H1 (cell line): ENCODE measurements at regions not wholly inside any gene's neighbourhood (a gene's known extent, or its start where the extent isn't known, plus 50 kb on each side); places are given as distances from the start of the nearest gene placed in this dataset.

Experiments used
- CTCF ChIA-PET: fragments of 300-600 bp; sonication (Branson Sonifier 250); formaldehyde crosslinking; loops from one replicate; lab custom pipeline; 2021; ENCODE audit not compliant: partially characterized antibody; lab: Charles Lee
- POLR2A ChIA-PET: fragments of 300-600 bp; sonication (Branson Sonifier 250); formaldehyde crosslinking; loops from one replicate; lab custom pipeline; 2021; ENCODE audit warnings: inconsistent platforms; ENCODE audit not compliant: partially characterized antibody; lab: Charles Lee
- DNase-seq, 2 experiments: peaks; one replicate each; pipeline versions ENCODE4 v3.0.0 to v3.0.0-alpha.2; 2010 to 2022; ENCODE audit warnings: low spot score in 2 of 2, low read depth in 1 of 2, mixed read lengths in 1 of 2
- FAIRE-seq: peaks from 2 replicates; lab custom pipeline; 2011; peaks lifted over from hg19 to GRCh38; lab: Jason Lieb, UNC
- H2AFZ ChIP-seq: 2 replicates; pipeline ENCODE4 v1.8.1; 2012; ENCODE audit warnings: low read length, inconsistent platforms
- H2AK5ac ChIP-seq: 2 replicates; pipeline ENCODE4 v1.6.1; 2013; ENCODE audit warnings: low read depth, low read length
- H2BK120ac ChIP-seq: replicated peaks from 2 replicates; pipeline ENCODE3; 2013; ENCODE audit warnings: low read depth, low read length, inconsistent platforms
- H2BK12ac ChIP-seq: 2 replicates; pipeline ENCODE4 v1.6.1; 2013; ENCODE audit warnings: low read depth, low read length
- H2BK15ac ChIP-seq: 2 replicates; pipeline ENCODE4 v1.6.1; 2013; ENCODE audit warnings: low read length
- H2BK20ac ChIP-seq: 2 replicates; pipeline ENCODE4 v1.6.1; 2013; ENCODE audit warnings: low read length
- H2BK5ac ChIP-seq: 2 replicates; pipeline ENCODE4 v1.6.1; 2013; ENCODE audit warnings: low read depth, low read length
- H3K14ac ChIP-seq: 2 replicates; pipeline ENCODE4 v1.6.1; 2013; ENCODE audit warnings: inconsistent platforms; ENCODE audit not compliant: insufficient read length
- H3K18ac ChIP-seq: 2 replicates; pipeline ENCODE4 v1.6.1; 2013; ENCODE audit warnings: low read length; ENCODE audit errors: extremely low read depth
- H3K23ac ChIP-seq: 2 replicates; pipeline ENCODE4 v1.6.1; 2013; ENCODE audit warnings: inconsistent platforms; ENCODE audit not compliant: insufficient read length
- H3K23me2 ChIP-seq: 2 replicates; pipeline ENCODE4 v1.6.1; 2013; ENCODE audit warnings: low read depth, low read length
- H3K27ac ChIP-seq: 2 replicates; pipeline ENCODE4 v1.6.1; 2011; ENCODE audit warnings: low read depth, low read length, inconsistent platforms
- H3K27me3 ChIP-seq, 4 experiments: replicated peaks in 1 of 4; 1 replicate in 1 of 4; 2 replicates in 3 of 4; pipeline versions ENCODE4 v1.6.1 to v1.8.1; 2011 to 2013; ENCODE audit warnings: low read length in 3 of 4, mild to moderate bottlenecking in 3 of 4, inconsistent platforms in 2 of 4, mixed read lengths in 2 of 4, moderate library complexity in 1 of 4; ENCODE audit not compliant: control insufficient read depth in 3 of 4, insufficient read depth in 3 of 4; ENCODE audit errors: extremely low read depth in 1 of 4
- H3K36me3 ChIP-seq, 4 experiments: 2 replicates each; pipeline versions ENCODE4 v1.6.1 to v1.8.1; 2011 to 2013; ENCODE audit warnings: mild to moderate bottlenecking in 4 of 4, low read length in 3 of 4, moderate library complexity in 2 of 4, control low read depth in 1 of 4, inconsistent platforms in 1 of 4; ENCODE audit not compliant: insufficient read depth in 4 of 4, control insufficient read depth in 2 of 4
- H3K4ac ChIP-seq: replicated peaks from 2 replicates; pipeline ENCODE3; 2013; ENCODE audit warnings: low read length, low read depth, mixed read lengths, inconsistent platforms; ENCODE audit not compliant: insufficient read length
- H3K4me1 ChIP-seq, 4 experiments: replicated peaks in 1 of 4; 1 replicate in 1 of 4; 2 replicates in 3 of 4; pipeline versions ENCODE4 v1.6.1 to v1.8.1; 2011 to 2013; ENCODE audit warnings: low read length in 3 of 4, inconsistent platforms in 2 of 4, mixed read lengths in 1 of 4; ENCODE audit not compliant: insufficient read depth in 4 of 4, control insufficient read depth in 3 of 4
- H3K4me2 ChIP-seq, 2 experiments: 2 replicates each; pipeline versions ENCODE4 v1.6.1 to v1.8.1; 2011 to 2013; ENCODE audit warnings: low read depth in 2 of 2, low read length in 2 of 2, control low read depth in 1 of 2, inconsistent platforms in 1 of 2, mild to moderate bottlenecking in 1 of 2; ENCODE audit not compliant: insufficient read depth in 1 of 2
- H3K4me3 ChIP-seq, 4 experiments: fragments of 200-600, 300-600 bp in 1 of 4; sonication (generic), shearing (Covaris generic), sonication (Bioruptor Twin) in 1 of 4; 2 replicates each; pipeline versions ENCODE4 v1.5.1 to v1.8.1; 2011 to 2016; ENCODE audit warnings: low read length in 4 of 4, low read depth in 3 of 4, control low read depth in 2 of 4, inconsistent platforms in 2 of 4, mild to moderate bottlenecking in 2 of 4, mixed read lengths in 1 of 4, moderate library complexity in 1 of 4; ENCODE audit not compliant: insufficient read depth in 2 of 4; ENCODE audit errors: extremely low read depth in 1 of 4
- H3K56ac ChIP-seq: replicated peaks from 2 replicates; pipeline ENCODE3; 2013; ENCODE audit warnings: low read depth, mild to moderate bottlenecking, mixed read lengths, low read length, inconsistent platforms; ENCODE audit not compliant: insufficient read length
- H3K79me1 ChIP-seq: 2 replicates; pipeline ENCODE4 v1.6.1; 2013; ENCODE audit warnings: low read depth, low read length, control low read depth
- H3K79me2 ChIP-seq, 2 experiments: 2 replicates each; pipeline versions ENCODE4 v1.6.1 to v1.8.1; 2012 to 2013; ENCODE audit warnings: low read length in 2 of 2, mild to moderate bottlenecking in 2 of 2, inconsistent platforms in 1 of 2; ENCODE audit not compliant: insufficient read depth in 2 of 2, control insufficient read depth in 1 of 2
- H3K9ac ChIP-seq, 4 experiments: replicated peaks in 1 of 4; 1 replicate in 1 of 4; 2 replicates in 3 of 4; pipeline versions ENCODE4 v1.6.1 to v1.8.1; 2011 to 2013; ENCODE audit warnings: low read depth in 3 of 4, low read length in 3 of 4, control low read depth in 2 of 4, mild to moderate bottlenecking in 2 of 4, moderate library complexity in 2 of 4, inconsistent platforms in 1 of 4; ENCODE audit errors: extremely low read depth in 1 of 4
- H3K9me3 ChIP-seq, 2 experiments: 2 replicates each; pipeline versions ENCODE4 v1.6.1 to v1.8.1; 2012 to 2013; ENCODE audit warnings: mild to moderate bottlenecking in 2 of 2, moderate library complexity in 2 of 2, control low read depth in 1 of 2, inconsistent platforms in 1 of 2, low read depth in 1 of 2, low read length in 1 of 2, mixed read lengths in 1 of 2; ENCODE audit not compliant: insufficient read depth in 2 of 2
- H4K20me1 ChIP-seq, 2 experiments: replicated peaks in 1 of 2; 2 replicates each; pipeline versions ENCODE3 to v1.8.1; 2011 to 2013; ENCODE audit warnings: inconsistent platforms in 2 of 2, low read length in 2 of 2, mild to moderate bottlenecking in 1 of 2; ENCODE audit not compliant: insufficient read depth in 2 of 2, control insufficient read depth in 1 of 2
- H4K5ac ChIP-seq: 2 replicates; pipeline ENCODE4 v1.6.1; 2013; ENCODE audit warnings: low read length, low read depth, mixed read lengths, inconsistent platforms; ENCODE audit not compliant: insufficient read length
- H4K8ac ChIP-seq: 2 replicates; pipeline ENCODE4 v1.8.0; 2013; ENCODE audit warnings: mild to moderate bottlenecking, moderate library complexity, low read length, inconsistent platforms; ENCODE audit not compliant: insufficient read depth; ENCODE audit errors: extremely low read depth
- H4K91ac ChIP-seq: replicated peaks from 2 replicates; pipeline ENCODE3; 2013; ENCODE audit warnings: low read length, mixed read lengths, inconsistent platforms; ENCODE audit not compliant: insufficient read length
- CTBP2 ChIP-seq: IDR thresholded peaks from 2 replicates; pipeline ENCODE4 v1.7.0; 2011; ENCODE audit warnings: borderline replicate concordance, mild to moderate bottlenecking, moderate library complexity, mixed read lengths, low read length; ENCODE audit not compliant: insufficient read depth, insufficient read length
- EGR1 ChIP-seq: IDR thresholded peaks from 2 replicates; pipeline ENCODE4 v1.6.1; 2011; ENCODE audit warnings: low read depth, low read length, borderline replicate concordance
- POLR2A ChIP-seq, 2 experiments: IDR thresholded peaks; 1 replicate in 1 of 2; 2 replicates in 1 of 2; pipeline ENCODE4 v1.6.1; 2011; ENCODE audit warnings: low read depth in 2 of 2, low read length in 2 of 2, mild to moderate bottlenecking in 2 of 2; ENCODE audit errors: control extremely low read depth in 1 of 2
- WGBS, 2 experiments: shearing (Covaris generic) in 1 of 2; methylation state at CpG; one replicate each; pipeline versions ENCODE4 v1.1.6 to v1.1.7; 2013 to 2015; ENCODE audit warnings: low lambda C conversion rate in 2 of 2, mixed read lengths in 2 of 2, inconsistent platforms in 1 of 2, low coverage in 1 of 2, missing lambda C conversion rate in 1 of 2; ENCODE audit not compliant: insufficient replicate concordance in 2 of 2, insufficient coverage in 1 of 2, insufficient read length in 1 of 2; ENCODE audit errors: extremely low coverage in 1 of 2, missing lambda C conversion rate in 1 of 2; 5-methylcytosine and 5-hydroxymethylcytosine counted together

GRCh38 chr2:119063177-119063576 lies 95.4 kb downstream of the C1QL2 start:
- no peak overlapping the region for H3K14ac ChIP-seq
- H3K9ac ChIP-seq = no peak overlapping the region
- no peak overlapping the region for H2BK15ac ChIP-seq
- no peak overlapping the region for H4K8ac ChIP-seq
- H2BK20ac ChIP-seq = no peak overlapping the region
- WGBS, 2 experiments = 79% methylated on average over 3 of the region's 3 CpGs; no CpG with 5 or more reads in 1 of the 2 experiments
- no peak overlapping the region for H2AK5ac ChIP-seq
- no peak overlapping the region for H2BK12ac ChIP-seq
- no peak overlapping the region for H4K91ac ChIP-seq
- no peak overlapping the region for H4K5ac ChIP-seq
- TF ChIP-seq EGR1 (no peak), CTBP2 (no peak), POLR2A (IDR thresholded peaks at IDR 0.05; ENCODE audit: control extremely low read depth in 1 of 2, low read depth in 2 of 2, low read length in 2 of 2) (no peak)
- TF ChIP-seq, all 59 proteins: peak for 0
- Histone ChIP-seq H4K20me1 (no peaks in the 10 kb centered on the region), H3K27me3 (no peaks in the 10 kb centered on the region), H3K4ac (no peak overlapping the region), H3K4me3 (no peak overlapping the region), H3K23me2 (no peaks in the 10 kb centered on the region; the same call in 1 of the 2 replicates), H3K27ac (no peak overlapping the region), H3K79me2 (no peaks in the 10 kb centered on the region), H3K79me1 (no peaks in the 10 kb centered on the region), H3K23ac (no peak overlapping the region), H3K9me3 (no peaks in the 10 kb centered on the region), H2BK5ac (no peak overlapping the region), H2AFZ (no peak overlapping the region), H2BK120ac (no peak overlapping the region), H3K36me3 (no peaks in the 10 kb centered on the region), H3K18ac (no peak overlapping the region), H3K4me1 (peaks cover 0 to 3% (median 1%) of the 10 kb centered on the region in 4 experiments; a peak in 4 of 7 replicates), H3K56ac (no peak overlapping the region), H3K4me2 (no peak overlapping the region)
- CTCF ChIA-PET = interaction anchor here (0.6 to 5.6 kb wide), 3 partner anchors 13 to 59 kb away, joined by 3 to 30 read pairs (median 11); no protein-coding TSS in a partner anchor
- no peak for FAIRE-seq
- DNase-seq = no peak
- POLR2A ChIA-PET = no interaction called here
